Esophagus squamous epithelium (tissue), 4 donors: ENCODE measurements at regions not wholly inside any gene's neighbourhood (a gene's known extent, or its start where the extent isn't known, plus 50 kb on each side); places are given as distances from the start of the nearest gene placed in this dataset.

Source experiments
- POLR2A ChIP-seq, 4 donors: fragments of 450-650 bp; IDR thresholded peaks; one replicate each; pipeline ENCODE4 v1.6.1; 2017; ENCODE audit warnings: antibody characterized with exemption in 4 of 4, mild to moderate bottlenecking in 4 of 4, moderate library complexity in 3 of 4
- TF ChIP-seq, protein P1 (sequence below), 6 experiments: fragments of 450-650 bp in 4 of 6; fragments of 200-600 bp in 2 of 6; sonication (generic) in 2 of 6; IDR thresholded peaks; one replicate each; pipeline ENCODE4 v1.5.1; 2016 to 2019; ENCODE audit warnings: antibody characterized with exemption in 6 of 6, mild to moderate bottlenecking in 4 of 6, moderate library complexity in 4 of 6

DNA sequence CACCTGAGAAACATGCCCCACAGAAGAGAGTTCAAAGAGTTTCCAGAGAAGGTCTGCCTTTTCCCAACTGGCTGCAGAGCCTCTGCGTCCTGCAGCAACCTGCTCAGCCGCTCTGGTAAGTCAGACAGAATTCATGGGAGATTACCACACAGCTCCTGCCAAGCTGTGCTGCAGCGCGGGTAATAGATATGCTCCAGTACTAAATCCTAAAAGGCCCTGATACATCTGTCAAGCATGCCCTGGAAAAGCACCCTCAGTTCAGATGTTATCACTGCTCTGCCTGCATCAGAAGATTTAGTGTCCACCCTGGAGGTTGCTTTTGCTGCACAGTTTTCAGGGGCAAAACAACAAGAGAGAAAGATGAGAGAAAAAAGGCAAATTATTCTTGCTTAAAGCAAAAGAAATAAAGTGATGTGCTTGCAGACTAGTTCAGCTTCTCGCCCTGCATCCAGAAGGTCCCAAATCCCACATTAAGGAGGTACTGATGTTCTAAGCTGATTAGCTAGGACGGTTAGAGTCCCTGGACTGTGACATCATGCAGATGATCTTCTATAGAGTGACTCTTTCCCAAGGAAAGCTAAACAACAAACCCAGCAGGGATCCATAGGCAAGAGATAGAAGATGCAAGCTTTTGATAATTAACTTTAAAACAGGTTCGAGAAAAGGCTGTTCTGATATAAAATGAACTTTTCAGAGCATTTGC is 488.6 kb downstream of the BCL11A start:
- TF ChIP-seq, protein P1, sequence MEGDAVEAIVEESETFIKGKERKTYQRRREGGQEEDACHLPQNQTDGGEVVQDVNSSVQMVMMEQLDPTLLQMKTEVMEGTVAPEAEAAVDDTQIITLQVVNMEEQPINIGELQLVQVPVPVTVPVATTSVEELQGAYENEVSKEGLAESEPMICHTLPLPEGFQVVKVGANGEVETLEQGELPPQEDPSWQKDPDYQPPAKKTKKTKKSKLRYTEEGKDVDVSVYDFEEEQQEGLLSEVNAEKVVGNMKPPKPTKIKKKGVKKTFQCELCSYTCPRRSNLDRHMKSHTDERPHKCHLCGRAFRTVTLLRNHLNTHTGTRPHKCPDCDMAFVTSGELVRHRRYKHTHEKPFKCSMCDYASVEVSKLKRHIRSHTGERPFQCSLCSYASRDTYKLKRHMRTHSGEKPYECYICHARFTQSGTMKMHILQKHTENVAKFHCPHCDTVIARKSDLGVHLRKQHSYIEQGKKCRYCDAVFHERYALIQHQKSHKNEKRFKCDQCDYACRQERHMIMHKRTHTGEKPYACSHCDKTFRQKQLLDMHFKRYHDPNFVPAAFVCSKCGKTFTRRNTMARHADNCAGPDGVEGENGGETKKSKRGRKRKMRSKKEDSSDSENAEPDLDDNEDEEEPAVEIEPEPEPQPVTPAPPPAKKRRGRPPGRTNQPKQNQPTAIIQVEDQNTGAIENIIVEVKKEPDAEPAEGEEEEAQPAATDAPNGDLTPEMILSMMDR (IDR thresholded peaks at IDR 0.05) = no peak
- TF ChIP-seq POLR2A (IDR thresholded peaks at IDR 0.05) = no peak
